ENCODE measurements at regions not wholly inside any gene's neighbourhood (a gene's known extent, or its start where the extent isn't known, plus 50 kb on each side); places are given as distances from the start of the nearest gene placed in this dataset.

- TF ChIP-seq CTCF (IDR thresholded peaks at IDR 0.05; ENCODE audit: poor library complexity) (no peak), EZH2 (IDR thresholded peaks at IDR 0.05; ENCODE audit: borderline replicate concordance) (no peak)
Observed at GRCh38 chr2:217553202-217553601, 449.6 kb downstream of the TNS1 start.
